Germinal center (tissue), 1 donor: ENCODE measurements at regions not wholly inside any gene's neighbourhood (a gene's known extent, or its start where the extent isn't known, plus 50 kb on each side); places are given as distances from the start of the nearest gene placed in this dataset.

Experiments
- DNase-seq: peaks from one replicate; pipeline ENCODE4 v3.0.0; 2012; ENCODE audit warnings: mixed read lengths, low spot score

GRCh38 chr4:164503874-164504273, 250.1 kb upstream of the SMIM31 start:
- DNase-seq, result no peak

GRCh38 chr4:164508097-164508496, 245.8 kb upstream of the SMIM31 start:
- no peak for DNase-seq

GRCh38 chr4:164508771-164509170, 245.2 kb upstream of the SMIM31 start:
- no peak for DNase-seq

- no peak for DNase-seq
Measured at GRCh38 chr4:164509951-164510350, 244.0 kb upstream of the SMIM31 start.

- no peak for DNase-seq
Measured at GRCh38 chr4:164512124-164512523, 241.8 kb upstream of the SMIM31 start.

GRCh38 chr4:164514765-164515164, 239.2 kb upstream of the SMIM31 start:
- no peak for DNase-seq

GRCh38 chr4:164524789-164525188, 229.1 kb upstream of the SMIM31 start:
- DNase-seq, result no peak

- no peak for DNase-seq
Measured at GRCh38 chr4:164526933-164527583, 226.9 kb upstream of the SMIM31 start.

- DNase-seq, result no peak
Measured at GRCh38 chr4:164529058-164529457, 224.9 kb upstream of the SMIM31 start.

- DNase-seq, result no peak
Measured at GRCh38 chr4:164529486-164529885, 224.4 kb upstream of the SMIM31 start.

GRCh38 chr4:164531336-164531735, 222.6 kb upstream of the SMIM31 start:
- DNase-seq, result no peak

GRCh38 chr4:164536814-164537213, 217.1 kb upstream of the SMIM31 start:
- DNase-seq, result no peak

- DNase-seq, result no peak
Measured at GRCh38 chr4:164538097-164538496, 215.8 kb upstream of the SMIM31 start.

GRCh38 chr4:164540987-164541386, 212.9 kb upstream of the SMIM31 start:
- no peak for DNase-seq

- no peak for DNase-seq
Measured at GRCh38 chr4:164542431-164542830, 211.5 kb upstream of the SMIM31 start.

GRCh38 chr4:164550989-164551712, 202.8 kb upstream of the SMIM31 start:
- DNase-seq, result no peak

GRCh38 chr4:164551713-164552040, 202.3 kb upstream of the SMIM31 start:
- no peak for DNase-seq

- DNase-seq, result no peak
Measured at GRCh38 chr4:164571593-164572390, 182.1 kb upstream of the SMIM31 start.

GRCh38 chr4:164572877-164573279, 181.1 kb upstream of the SMIM31 start:
- DNase-seq, result no peak

GRCh38 chr4:164575861-164576260, 178.1 kb upstream of the SMIM31 start:
- no peak for DNase-seq

- no peak for DNase-seq
Measured at GRCh38 chr4:164579270-164579942, 174.5 kb upstream of the SMIM31 start.

- no peak for DNase-seq
Measured at GRCh38 chr4:164591666-164592065, 162.3 kb upstream of the SMIM31 start.

- no peak for DNase-seq
Measured at GRCh38 chr4:164595751-164596150, 158.2 kb upstream of the SMIM31 start.
